DOHH2 (cell line): ENCODE measurements at regions not wholly inside any gene's neighbourhood (a gene's known extent, or its start where the extent isn't known, plus 50 kb on each side); places are given as distances from the start of the nearest gene placed in this dataset.

Experiments used
- EZH2phosphoT487 ChIP-seq: fragments of 200-600 bp; sonication (generic); IDR thresholded peaks from 2 replicates; pipeline ENCODE4 v1.6.1; 2017; ENCODE audit warnings: borderline replicate concordance, mild to moderate bottlenecking, antibody characterized with exemption, low read length, moderate library complexity, mixed read lengths
- TF ChIP-seq, protein P1 (sequence below): fragments of 200-600 bp; sonication (generic); IDR thresholded peaks from one replicate; pipeline ENCODE4 v1.5.1; 2014; ENCODE audit warnings: antibody characterized with exemption, mild to moderate bottlenecking, low read depth, low read length; ENCODE audit not compliant: poor library complexity, severe bottlenecking

DNA sequence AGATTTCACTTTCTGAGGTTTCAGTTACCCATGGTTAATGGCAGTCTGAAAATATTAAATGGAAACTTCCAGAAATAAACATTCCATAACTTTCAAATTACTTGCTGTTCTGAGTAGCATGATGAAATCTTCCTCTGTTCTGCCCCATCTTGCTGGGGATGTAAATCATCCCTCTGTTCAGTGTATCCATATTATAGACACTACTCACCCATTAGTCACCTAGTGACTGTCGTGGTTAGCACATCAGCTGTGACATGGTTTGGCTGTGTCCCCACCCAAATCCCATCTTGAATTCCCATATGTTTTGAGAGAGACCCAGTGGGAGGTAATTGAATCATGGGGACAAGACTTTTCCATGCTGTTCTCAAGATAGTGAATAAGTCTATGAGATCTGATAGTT, 125.5 kb upstream of the GIMD1 start:
- TF ChIP-seq, protein P1, sequence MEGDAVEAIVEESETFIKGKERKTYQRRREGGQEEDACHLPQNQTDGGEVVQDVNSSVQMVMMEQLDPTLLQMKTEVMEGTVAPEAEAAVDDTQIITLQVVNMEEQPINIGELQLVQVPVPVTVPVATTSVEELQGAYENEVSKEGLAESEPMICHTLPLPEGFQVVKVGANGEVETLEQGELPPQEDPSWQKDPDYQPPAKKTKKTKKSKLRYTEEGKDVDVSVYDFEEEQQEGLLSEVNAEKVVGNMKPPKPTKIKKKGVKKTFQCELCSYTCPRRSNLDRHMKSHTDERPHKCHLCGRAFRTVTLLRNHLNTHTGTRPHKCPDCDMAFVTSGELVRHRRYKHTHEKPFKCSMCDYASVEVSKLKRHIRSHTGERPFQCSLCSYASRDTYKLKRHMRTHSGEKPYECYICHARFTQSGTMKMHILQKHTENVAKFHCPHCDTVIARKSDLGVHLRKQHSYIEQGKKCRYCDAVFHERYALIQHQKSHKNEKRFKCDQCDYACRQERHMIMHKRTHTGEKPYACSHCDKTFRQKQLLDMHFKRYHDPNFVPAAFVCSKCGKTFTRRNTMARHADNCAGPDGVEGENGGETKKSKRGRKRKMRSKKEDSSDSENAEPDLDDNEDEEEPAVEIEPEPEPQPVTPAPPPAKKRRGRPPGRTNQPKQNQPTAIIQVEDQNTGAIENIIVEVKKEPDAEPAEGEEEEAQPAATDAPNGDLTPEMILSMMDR, result no peak
- no peak for TF ChIP-seq EZH2phosphoT487
